Right lobe of liver (tissue), 6 donors: ENCODE measurements at regions not wholly inside any gene's neighbourhood (a gene's known extent, or its start where the extent isn't known, plus 50 kb on each side); places are given as distances from the start of the nearest gene placed in this dataset.
"Not testable (repeated sequence)": the region's sequence is repeated elsewhere in the genome, so short reads cannot be mapped to it uniquely, and the experiment has no call there.

Experiments used
- ATAC-seq, 4 donors: fragments of 200-7000 bp; cut with Tn5 transposase; one replicate each; pipeline ENCODE4 v1.9.1; 2020; ENCODE audit warnings: mild to moderate bottlenecking in 4 of 4, moderate library complexity in 4 of 4
- DNase-seq, 3 donors: peaks; one replicate each; pipeline ENCODE4 v3.0.0-alpha.2; 2020
- H3K27ac ChIP-seq, 3 donors: fragments of 200-600 bp; one replicate each; pipeline ENCODE4 v1.8.0; 2022
- H3K27me3 ChIP-seq, 2 donors: fragments of 200-600 bp; one replicate each; pipeline ENCODE4 v1.8.0; 2022
- H3K36me3 ChIP-seq, 4 donors: fragments of 200-600 bp; sonication (generic) in 1 of 4; one replicate each; pipeline versions ENCODE4 v1.5.1 to v1.8.0; 2017 to 2022; ENCODE audit warnings: control low read depth in 1 of 4
- H3K4me1 ChIP-seq, 4 donors: fragments of 200-600 bp; sonication (generic) in 1 of 4; one replicate each; pipeline versions ENCODE4 v1.5.1 to v1.8.0; 2017 to 2022; ENCODE audit warnings: control low read depth in 1 of 4
- H3K4me3 ChIP-seq, 3 donors: fragments of 200-600 bp; one replicate each; pipeline ENCODE4 v1.8.0; 2022
- H3K9me3 ChIP-seq, 4 donors: fragments of 200-600 bp; sonication (generic) in 1 of 4; one replicate each; pipeline versions ENCODE4 v1.5.1 to v1.8.0; 2017 to 2022; ENCODE audit warnings: control low read depth in 1 of 4
- CTCF ChIP-seq, 4 donors: fragments of 200-600 bp in 3 of 4; fragments of 450-650 bp in 1 of 4; IDR thresholded peaks; one replicate each; pipeline versions ENCODE4 v1.5.1 to v1.8.0; 2016 to 2022; ENCODE audit warnings: antibody characterized with exemption in 4 of 4, mild to moderate bottlenecking in 2 of 4
- POLR2A ChIP-seq: fragments of 450-650 bp; IDR thresholded peaks from one replicate; pipeline ENCODE4 v1.6.1; 2017; ENCODE audit warnings: antibody characterized with exemption, mild to moderate bottlenecking
- WGBS: methylation state at CpG from one replicate; pipeline ENCODE4 v1.1.6; 2018; ENCODE audit warnings: low coverage, low lambda C conversion rate; ENCODE audit not compliant: insufficient coverage; ENCODE audit errors: missing lambda C conversion rate; 5-methylcytosine and 5-hydroxymethylcytosine counted together
- intact Hi-C, 2 donors: fragments of 100-400 bp; cut with DNase I; formaldehyde crosslinking; loops; one replicate each; pipeline versions ENCODE4 v1.11.2 to v1.14.1; 2022
- donor health status: DM: no; HTN: yes; CAD: no.
- donor health status: DM: no; HTN: no; CAD: no.
- donor health status: DM: no; HTN: no; CAD: no.
- donor health status: DM: no; HTN: yes; CAD: no.
- donor health status: DM: no; HTN: yes; CAD: no.

GRCh38 chr14:105765893-105766614 lies 239.7 kb downstream of the TMEM121 start:
- intact Hi-C loops: no loop called here
- Histone ChIP-seq H3K9me3 (no peaks in the 10 kb centered on the region), H3K27me3 (no peaks in the 10 kb centered on the region), H3K4me3 (no peak overlapping the region), H3K36me3 (no peaks in the 10 kb centered on the region), H3K27ac (no peak overlapping the region), H3K4me1 (peaks cover 0 to 7% (median 0%) of the 10 kb centered on the region in 4 donors)
- WGBS: 57% methylated on average over 4 of the region's 9 CpGs
- TF ChIP-seq POLR2A: no peak
- TF ChIP-seq CTCF (IDR thresholded peaks at IDR 0.05): no peak
- peak in 1 of 3 donors; percentile 6 for DNase-seq
- ATAC-seq: peak in 2 of 4 donors; percentile 24 to 31

- Histone ChIP-seq H3K27me3 (no peaks in the 10 kb centered on the region), H3K36me3 (no peaks in the 10 kb centered on the region), H3K4me3 (no peak overlapping the region), H3K27ac (no peak overlapping the region), H3K9me3 (no peaks in the 10 kb centered on the region), H3K4me1 (peaks cover 0 to 7% (median 0%) of the 10 kb centered on the region in 4 donors)
- 54% methylated on average over 5 of the region's 7 CpGs for WGBS
- DNase-seq: peak in 1 of 3 donors; percentile 12
- intact Hi-C loops: no loop called here
- TF ChIP-seq POLR2A (no peak), CTCF (IDR thresholded peaks at IDR 0.05) (no peak)
- ATAC-seq: no peak
Measured at GRCh38 chr14:105767315-105767714, 240.9 kb downstream of the TMEM121 start.

- WGBS: no CpG with 5 or more reads among the region's 17 CpGs
- not testable (repeated sequence) for ATAC-seq
Measured at GRCh38 chr14:105768039-105768438, 241.7 kb downstream of the TMEM121 start.

GRCh38 chr14:105769061-105769730 lies 242.8 kb downstream of the TMEM121 start:
- H3K9me3 ChIP-seq, ATAC-seq, H3K4me3 ChIP-seq, H3K27ac ChIP-seq, H3K4me1 ChIP-seq, H3K27me3 ChIP-seq, intact Hi-C loops, H3K36me3 ChIP-seq: not testable (repeated sequence)
- WGBS: 80% methylated on average over 2 of the region's 35 CpGs
- peak in 1 of 3 donors; percentile 6 for DNase-seq

More at GRCh38 chr14:105768039-105768438, 241.7 kb downstream of the TMEM121 start:
- H3K9me3 ChIP-seq, H3K27me3 ChIP-seq, H3K4me3 ChIP-seq, H3K4me1 ChIP-seq, H3K36me3 ChIP-seq, intact Hi-C loops, H3K27ac ChIP-seq, DNase-seq: not testable (repeated sequence)

- H3K9me3 ChIP-seq, ATAC-seq, H3K4me1 ChIP-seq, H3K36me3 ChIP-seq, H3K27me3 ChIP-seq, intact Hi-C loops, DNase-seq, H3K27ac ChIP-seq, H3K4me3 ChIP-seq: not testable (repeated sequence)
- 44% methylated on average over 2 of the region's 14 CpGs for WGBS
Measured at GRCh38 chr14:105770619-105771216, 244.3 kb downstream of the TMEM121 start.

GRCh38 chr14:105771261-105772226 lies 245.2 kb downstream of the TMEM121 start:
- H3K4me1 ChIP-seq, H3K27me3 ChIP-seq, DNase-seq, H3K36me3 ChIP-seq, intact Hi-C loops, H3K4me3 ChIP-seq, H3K27ac ChIP-seq, H3K9me3 ChIP-seq: not testable (repeated sequence)
- WGBS: 100% methylated on average over 3 of the region's 35 CpGs
- ATAC-seq: peak; percentile 78 to 92 (median 84)

GRCh38 chr14:105772710-105773250 lies 246.4 kb downstream of the TMEM121 start:
- DNase-seq, H3K4me3 ChIP-seq, H3K9me3 ChIP-seq, H3K27ac ChIP-seq, intact Hi-C loops, H3K4me1 ChIP-seq, H3K36me3 ChIP-seq, H3K27me3 ChIP-seq: not testable (repeated sequence)
- peak; percentile 66 to 86 (median 82) for ATAC-seq
- 51% methylated on average over 2 of the region's 11 CpGs for WGBS
